HG02759 (cell line): ENCODE measurements at regions not wholly inside any gene's neighbourhood (a gene's known extent, or its start where the extent isn't known, plus 50 kb on each side); places are given as distances from the start of the nearest gene placed in this dataset.

Experiments used
- ATAC-seq: cut with Tn5 transposase; IDR thresholded peaks from one replicate; pipeline ENCODE4 v1.9.1; 2021; ENCODE audit warnings: mild to moderate bottlenecking, moderate library complexity; ENCODE audit not compliant: unreplicated experiment

- no peak for ATAC-seq
Measured at GRCh38 chr1:56395776-56396175, 183.6 kb downstream of the PLPP3 start.

GRCh38 chr1:56394298-56394697 lies 185.1 kb downstream of the PLPP3 start:
- ATAC-seq, result no peak

- ATAC-seq, result no peak
Measured at GRCh38 chr1:56390934-56391731, 188.2 kb downstream of the PLPP3 start.

- ATAC-seq, result no peak
Measured at GRCh38 chr1:56390232-56390867, 189.0 kb downstream of the PLPP3 start.

GRCh38 chr1:56389813-56390212 lies 189.6 kb downstream of the PLPP3 start:
- ATAC-seq, result no peak

- no peak for ATAC-seq
Measured at GRCh38 chr1:56387071-56387740, 192.2 kb downstream of the PLPP3 start.

GRCh38 chr1:56385314-56385713 lies 194.0 kb downstream of the PLPP3 start:
- no peak for ATAC-seq

GRCh38 chr1:56382929-56383328 lies 196.4 kb downstream of the PLPP3 start:
- no peak for ATAC-seq

- no peak for ATAC-seq
Measured at GRCh38 chr1:56380531-56380930, 198.8 kb downstream of the PLPP3 start.

GRCh38 chr1:56378341-56379070 lies 200.9 kb downstream of the PLPP3 start:
- ATAC-seq, result no peak

GRCh38 chr1:56377431-56377830 lies 201.9 kb downstream of the PLPP3 start:
- ATAC-seq, result no peak

- ATAC-seq, result no peak
Measured at GRCh38 chr1:56376188-56376984, 203.0 kb downstream of the PLPP3 start.

- ATAC-seq, result no peak
Measured at GRCh38 chr1:56375326-56375804, 204.0 kb downstream of the PLPP3 start.

- ATAC-seq, result no peak
Measured at GRCh38 chr1:56374026-56374974, 205.1 kb downstream of the PLPP3 start.

GRCh38 chr1:56370513-56370912 lies 208.8 kb downstream of the PLPP3 start:
- no peak for ATAC-seq

GRCh38 chr1:56363007-56363770 lies 216.2 kb downstream of the PLPP3 start:
- ATAC-seq, result no peak

- ATAC-seq, result no peak
Measured at GRCh38 chr1:56360021-56360420, 219.3 kb downstream of the PLPP3 start.

- no peak for ATAC-seq
Measured at GRCh38 chr1:56359056-56359455, 220.3 kb downstream of the PLPP3 start.
